ENCODE measurements at regions not wholly inside any gene's neighbourhood (a gene's known extent, or its start where the extent isn't known, plus 50 kb on each side); places are given as distances from the start of the nearest gene placed in this dataset.
"Not testable (repeated sequence)": the region's sequence is repeated elsewhere in the genome, so short reads cannot be mapped to it uniquely, and the experiment has no call there.

DNA sequence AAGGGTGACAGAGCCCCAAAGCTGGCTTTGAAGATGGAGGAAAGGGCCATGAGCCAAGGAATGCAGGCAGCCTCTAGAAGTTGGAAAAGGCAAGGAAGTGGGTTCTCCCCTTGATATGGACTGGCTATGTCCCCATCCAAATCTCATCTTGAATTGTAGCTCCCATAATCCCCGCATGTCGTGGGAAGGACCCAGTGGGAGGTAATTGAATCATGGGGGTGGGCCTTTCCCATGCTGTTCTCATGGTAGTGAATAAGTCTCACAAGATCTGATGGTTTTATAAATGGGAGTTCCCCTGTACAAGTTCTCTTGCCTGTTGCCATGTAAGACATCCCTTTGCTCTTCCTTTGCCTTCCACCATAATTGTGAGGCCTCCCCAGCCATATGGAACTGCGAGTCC lies 65.0 kb upstream of the NANOS1 start:
- not testable (repeated sequence) for H3K4me3 Mint-ChIP-seq; H3K36me3 Mint-ChIP-seq (ENCODE audit: low read depth); H3K27me3 Mint-ChIP-seq (ENCODE audit: low read depth); H3K27ac Mint-ChIP-seq; H3K4me1 Mint-ChIP-seq (ENCODE audit: low read depth); H3K9me3 Mint-ChIP-seq

DNA sequence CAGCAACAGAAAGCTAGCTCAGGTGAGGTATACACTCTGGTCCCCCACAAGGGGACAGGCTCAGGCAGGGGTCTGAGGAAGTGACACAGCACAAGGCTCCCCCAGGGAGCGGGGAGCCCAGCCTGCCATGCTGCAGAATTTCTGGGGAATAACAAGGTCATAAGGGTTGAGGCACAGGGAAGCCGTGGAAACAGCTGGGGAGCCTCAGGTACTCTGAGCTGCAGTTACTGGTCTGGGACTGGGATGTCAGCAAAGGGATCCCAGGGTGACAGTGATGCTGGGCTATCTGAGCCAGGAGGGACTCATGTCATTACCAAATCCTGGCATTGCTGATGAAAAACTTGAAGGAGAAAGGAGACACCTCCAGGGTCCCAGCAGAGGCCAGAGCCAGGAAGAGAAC lies 64.4 kb upstream of the NANOS1 start:
- Mint-ChIP-seq H3K27ac (no peak overlapping the region), H3K9me3 (no peaks in the 10 kb centered on the region), H3K36me3 (ENCODE audit: low read depth) (no peaks in the 10 kb centered on the region)

DNA sequence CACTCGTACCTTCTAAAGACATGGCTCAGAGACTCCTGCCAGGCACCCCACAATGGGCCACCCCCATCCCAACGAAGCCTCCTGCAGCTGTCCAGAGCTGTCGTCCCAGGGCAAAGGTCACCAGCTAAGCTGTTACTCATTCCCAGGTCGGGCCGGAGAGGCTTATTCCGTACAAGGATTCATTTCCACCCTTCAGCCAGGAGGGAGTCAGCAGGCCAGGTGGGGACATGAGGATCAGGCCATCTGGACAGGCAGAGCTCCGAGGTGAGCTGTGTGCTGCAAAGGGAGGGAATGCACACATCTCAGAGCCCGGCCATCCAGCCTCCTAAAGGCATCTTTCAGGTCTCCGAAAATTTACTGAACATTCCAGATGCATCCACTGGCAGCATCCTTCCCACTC lies 63.9 kb upstream of the NANOS1 start:
- H3K4me3 Mint-ChIP-seq: no peak overlapping the region
- H3K36me3 Mint-ChIP-seq (ENCODE audit: low read depth): no peaks in the 10 kb centered on the region
- H3K27me3 Mint-ChIP-seq (ENCODE audit: low read depth): no peaks in the 10 kb centered on the region
- H3K27ac Mint-ChIP-seq: no peak overlapping the region
- H3K9me3 Mint-ChIP-seq: no peaks in the 10 kb centered on the region
- H3K4me1 Mint-ChIP-seq (ENCODE audit: low read depth): no peaks in the 10 kb centered on the region

More for the DNA sequence above, 64.4 kb upstream of the NANOS1 start:
- Mint-ChIP-seq H3K4me3 (no peak overlapping the region), H3K27me3 (ENCODE audit: low read depth) (no peaks in the 10 kb centered on the region), H3K4me1 (ENCODE audit: low read depth) (no peaks in the 10 kb centered on the region)

DNA sequence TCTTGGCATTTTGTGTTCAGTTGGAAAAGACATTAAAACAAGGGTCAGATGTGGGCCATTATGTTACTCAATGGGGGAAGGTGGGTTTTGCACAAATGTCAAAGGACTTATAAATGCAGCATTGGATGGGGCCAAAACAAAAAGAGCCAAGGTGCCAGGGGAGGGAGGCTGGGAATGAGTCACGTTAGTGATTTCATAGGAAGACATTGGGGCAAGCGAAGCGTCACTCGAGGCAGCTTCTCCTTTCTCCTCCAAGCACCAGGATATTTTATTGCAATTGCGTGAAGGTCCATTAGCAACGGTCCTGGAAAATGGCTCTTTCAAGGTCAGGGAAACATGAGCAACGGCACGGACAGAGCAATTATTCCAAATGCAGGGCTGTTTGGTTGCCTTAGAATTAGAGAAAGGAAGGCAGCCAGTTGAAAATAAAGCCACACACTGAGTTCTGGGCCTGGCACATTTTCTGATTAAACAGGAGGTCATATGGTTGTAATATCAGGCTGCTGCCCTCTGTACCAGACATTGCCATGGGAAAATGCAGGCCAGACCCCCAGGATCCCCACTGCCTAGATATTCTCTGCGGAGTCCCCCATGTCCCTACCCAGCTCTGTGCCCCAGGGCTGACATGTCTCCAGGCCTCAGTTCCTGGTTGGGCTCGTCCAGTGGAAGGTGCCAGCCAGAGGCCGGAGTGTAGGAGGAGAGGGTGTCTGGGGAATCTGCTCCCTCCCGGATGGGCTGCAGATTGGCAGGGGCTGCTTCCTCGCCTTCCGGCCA lies 63.3 kb upstream of the NANOS1 start:
- Mint-ChIP-seq H3K4me1 (ENCODE audit: low read depth) (no peaks in the 10 kb centered on the region), H3K36me3 (ENCODE audit: low read depth) (no peaks in the 10 kb centered on the region), H3K4me3 (no peak overlapping the region), H3K9me3 (no peaks in the 10 kb centered on the region), H3K27me3 (ENCODE audit: low read depth) (peaks cover 6% of the 10 kb centered on the region), H3K27ac (no peak overlapping the region)

DNA sequence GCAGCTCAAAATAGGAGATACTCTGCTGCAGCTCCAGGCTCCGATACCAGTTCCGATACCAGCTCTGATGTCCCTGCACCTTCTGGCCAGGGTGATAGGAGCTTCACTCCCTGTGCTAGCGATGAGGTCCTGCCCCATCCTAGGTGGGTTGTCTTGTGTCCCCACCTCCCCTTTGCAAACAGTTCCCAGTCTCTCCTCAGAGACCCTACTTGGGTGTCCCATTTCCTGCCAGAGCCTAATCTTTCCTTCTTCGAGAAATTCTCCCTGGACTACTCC lies 62.7 kb upstream of the NANOS1 start:
- peaks cover 9% of the 10 kb centered on the region for H3K27me3 Mint-ChIP-seq (ENCODE audit: low read depth)

DNA sequence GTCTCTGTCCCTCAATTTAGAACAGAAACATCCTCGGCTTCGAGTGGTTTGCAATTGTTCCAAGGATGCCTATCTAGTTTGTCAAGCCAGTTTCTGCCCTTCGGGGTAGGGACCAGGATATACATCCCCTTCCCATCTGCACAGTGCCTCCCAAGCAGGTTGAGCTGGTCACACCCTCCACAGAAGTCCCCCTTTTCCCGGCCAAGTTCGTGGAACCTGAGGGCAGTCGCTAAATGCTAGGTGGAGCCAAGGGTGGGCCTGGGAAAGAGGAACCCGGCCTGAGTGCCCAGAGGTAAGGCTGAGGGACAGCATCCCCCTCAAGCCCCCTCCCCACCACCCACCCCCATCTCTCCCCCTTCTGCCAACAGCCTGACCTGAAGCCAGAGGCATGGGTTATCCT lies 62.4 kb upstream of the NANOS1 start:
- Mint-ChIP-seq H3K4me3 (no peak overlapping the region), H3K4me1 (ENCODE audit: low read depth) (no peaks in the 10 kb centered on the region), H3K9me3 (no peaks in the 10 kb centered on the region), H3K27me3 (ENCODE audit: low read depth) (peaks cover 12% of the 10 kb centered on the region), H3K36me3 (ENCODE audit: low read depth) (no peaks in the 10 kb centered on the region), H3K27ac (no peak overlapping the region)

More for the DNA sequence above, 62.7 kb upstream of the NANOS1 start:
- H3K36me3 Mint-ChIP-seq (ENCODE audit: low read depth): no peaks in the 10 kb centered on the region
- H3K4me1 Mint-ChIP-seq (ENCODE audit: low read depth): no peaks in the 10 kb centered on the region
- no peaks in the 10 kb centered on the region for H3K9me3 Mint-ChIP-seq
- H3K4me3 Mint-ChIP-seq: no peak overlapping the region
- H3K27ac Mint-ChIP-seq: no peak overlapping the region

DNA sequence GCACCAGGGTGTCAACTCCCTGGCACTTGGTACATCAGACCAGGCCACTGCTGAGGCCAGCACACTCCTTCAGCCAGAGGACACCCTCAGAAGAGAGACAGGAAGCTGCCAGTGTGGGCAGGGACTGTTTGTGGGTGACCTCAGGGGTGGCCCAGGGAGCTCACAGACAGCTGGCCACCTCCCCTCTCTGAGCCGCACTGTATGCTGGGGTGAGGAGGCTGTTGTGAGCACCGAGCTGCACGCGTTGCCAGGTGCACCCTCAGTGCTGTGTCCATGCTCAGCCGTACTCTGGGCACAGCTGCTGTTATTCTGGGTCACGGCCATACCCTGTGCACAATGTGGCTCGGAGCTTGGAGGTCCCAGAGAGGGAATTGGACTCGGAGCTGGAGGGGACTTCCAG lies 61.5 kb upstream of the NANOS1 start:
- H3K4me1 Mint-ChIP-seq (ENCODE audit: low read depth): no peaks in the 10 kb centered on the region
- no peak overlapping the region for H3K27ac Mint-ChIP-seq
- H3K4me3 Mint-ChIP-seq: no peak overlapping the region
- H3K36me3 Mint-ChIP-seq (ENCODE audit: low read depth): no peaks in the 10 kb centered on the region
- no peaks in the 10 kb centered on the region for H3K9me3 Mint-ChIP-seq
- peaks cover 13% of the 10 kb centered on the region for H3K27me3 Mint-ChIP-seq (ENCODE audit: low read depth)

DNA sequence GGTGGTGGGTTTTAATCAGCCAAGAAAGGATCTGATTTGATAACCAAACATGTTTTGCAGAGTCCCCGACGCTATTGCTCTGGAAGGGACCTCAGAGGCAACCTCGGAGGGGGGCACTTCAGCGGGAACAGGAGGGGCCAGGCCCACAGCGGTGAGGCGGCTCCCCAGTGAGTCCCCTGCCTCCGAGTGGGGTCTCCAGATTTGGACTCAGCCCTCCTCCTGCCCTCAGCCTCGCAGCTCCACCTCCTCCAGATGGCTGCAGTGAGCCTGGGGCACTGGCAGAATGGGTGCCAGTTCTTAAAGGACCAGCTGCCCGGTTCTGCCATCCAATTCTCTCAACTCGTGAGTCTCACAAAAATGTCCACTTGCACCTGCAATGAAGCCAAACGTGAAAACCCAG lies 61.0 kb upstream of the NANOS1 start:
- H3K36me3 Mint-ChIP-seq (ENCODE audit: low read depth): no peaks in the 10 kb centered on the region
- H3K27me3 Mint-ChIP-seq (ENCODE audit: low read depth): peaks cover 15% of the 10 kb centered on the region
- no peak overlapping the region for H3K27ac Mint-ChIP-seq
- no peak overlapping the region for H3K4me3 Mint-ChIP-seq
- peaks cover 1% of the 10 kb centered on the region for H3K9me3 Mint-ChIP-seq
- no peaks in the 10 kb centered on the region for H3K4me1 Mint-ChIP-seq (ENCODE audit: low read depth)

DNA sequence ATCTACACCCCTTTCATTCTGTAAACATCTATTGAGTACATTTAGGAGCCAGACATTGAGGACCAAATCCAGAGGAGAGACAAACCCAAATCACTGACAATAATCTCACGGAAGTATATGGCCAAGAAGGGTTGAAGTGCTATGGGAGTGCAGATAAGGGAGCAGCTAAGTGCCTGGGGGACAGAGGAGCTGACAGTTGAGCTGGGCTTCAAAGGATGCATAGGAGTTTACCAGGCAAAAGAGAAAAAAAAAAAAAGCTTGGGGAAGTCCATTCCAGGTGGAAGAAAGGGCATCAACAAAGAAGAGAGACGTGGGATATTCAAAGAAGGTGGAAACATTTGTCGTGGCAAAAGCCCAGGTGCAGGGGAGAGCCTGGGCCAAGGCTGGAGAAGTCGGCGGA lies 60.5 kb upstream of the NANOS1 start:
- Mint-ChIP-seq H3K36me3 (ENCODE audit: low read depth) (no peaks in the 10 kb centered on the region), H3K4me1 (ENCODE audit: low read depth) (no peaks in the 10 kb centered on the region), H3K9me3 (peaks cover 4% of the 10 kb centered on the region), H3K27me3 (ENCODE audit: low read depth) (peaks cover 18% of the 10 kb centered on the region), H3K4me3 (no peak overlapping the region), H3K27ac (no peak overlapping the region)

DNA sequence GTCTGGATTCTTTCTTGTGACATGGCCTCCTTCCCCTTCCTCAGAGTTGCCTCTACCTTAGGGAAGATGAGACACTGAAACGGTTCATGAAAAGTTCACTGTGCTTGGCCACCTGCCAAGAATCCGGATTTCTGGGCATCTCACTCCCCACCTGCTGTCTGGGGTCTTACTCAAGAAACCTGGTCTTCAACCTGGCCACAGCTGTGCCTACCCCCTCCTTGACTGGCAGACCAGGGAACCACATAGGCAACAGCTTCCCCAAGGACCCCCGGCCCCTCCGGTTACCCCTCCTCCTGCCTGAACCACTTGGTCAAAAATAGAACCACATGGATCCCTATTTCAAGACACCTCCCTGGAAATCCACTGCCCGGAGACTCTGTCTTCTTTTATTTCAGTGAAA lies 58.7 kb upstream of the NANOS1 start:
- Mint-ChIP-seq H3K27me3 (ENCODE audit: low read depth) (peaks cover 18% of the 10 kb centered on the region), H3K27ac (no peak overlapping the region), H3K4me3 (no peak overlapping the region), H3K36me3 (ENCODE audit: low read depth) (no peaks in the 10 kb centered on the region), H3K4me1 (ENCODE audit: low read depth) (no peaks in the 10 kb centered on the region), H3K9me3 (peaks cover 4% of the 10 kb centered on the region)

DNA sequence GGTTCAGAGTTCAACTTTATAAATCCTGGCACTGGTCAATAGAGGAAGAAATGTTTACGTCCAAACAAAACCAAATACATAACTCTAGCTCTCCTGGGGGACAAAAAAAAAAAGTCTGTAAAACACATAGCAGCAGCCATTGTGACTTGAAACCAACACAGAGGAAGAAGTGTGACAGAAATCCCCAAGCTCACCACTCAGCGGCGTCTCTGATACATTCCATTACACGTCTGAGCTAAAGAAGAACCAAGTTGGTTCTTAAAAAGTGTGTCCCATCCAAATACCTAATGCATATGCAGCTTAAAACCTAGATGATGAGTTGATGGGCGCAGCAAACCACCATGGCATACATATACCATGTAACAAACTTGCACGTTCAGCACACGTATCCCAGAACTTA lies 58.3 kb upstream of the NANOS1 start:
- Mint-ChIP-seq H3K4me3 (no peak overlapping the region), H3K27ac (no peak overlapping the region), H3K27me3 (ENCODE audit: low read depth) (peaks cover 18% of the 10 kb centered on the region), H3K4me1 (ENCODE audit: low read depth) (no peaks in the 10 kb centered on the region), H3K9me3 (peaks cover 4% of the 10 kb centered on the region), H3K36me3 (ENCODE audit: low read depth) (no peaks in the 10 kb centered on the region)

DNA sequence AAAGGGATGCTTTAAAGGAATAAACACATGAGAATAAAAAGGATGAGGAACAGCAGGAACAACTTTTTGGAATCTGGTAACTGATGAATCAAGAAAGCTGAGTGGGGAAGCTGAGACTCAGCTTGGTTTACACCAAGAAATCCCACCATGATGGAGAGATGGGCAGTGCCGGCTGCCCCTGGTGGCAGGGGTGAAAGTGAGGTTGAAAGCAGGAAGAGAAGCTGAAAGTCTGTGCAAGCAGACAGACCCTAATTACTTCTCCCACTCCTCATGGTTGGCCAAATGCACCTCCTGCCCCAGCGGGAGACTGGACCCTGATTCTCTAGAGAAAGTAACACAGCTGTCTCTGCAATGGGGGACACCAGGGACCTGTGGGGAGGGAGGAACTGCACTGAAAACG lies 57.6 kb upstream of the NANOS1 start:
- Mint-ChIP-seq H3K27ac (no peak overlapping the region), H3K4me3 (no peak overlapping the region), H3K9me3 (peaks cover 4% of the 10 kb centered on the region), H3K4me1 (ENCODE audit: low read depth) (no peaks in the 10 kb centered on the region), H3K27me3 (ENCODE audit: low read depth) (peaks cover 18% of the 10 kb centered on the region), H3K36me3 (ENCODE audit: low read depth) (no peaks in the 10 kb centered on the region)

DNA sequence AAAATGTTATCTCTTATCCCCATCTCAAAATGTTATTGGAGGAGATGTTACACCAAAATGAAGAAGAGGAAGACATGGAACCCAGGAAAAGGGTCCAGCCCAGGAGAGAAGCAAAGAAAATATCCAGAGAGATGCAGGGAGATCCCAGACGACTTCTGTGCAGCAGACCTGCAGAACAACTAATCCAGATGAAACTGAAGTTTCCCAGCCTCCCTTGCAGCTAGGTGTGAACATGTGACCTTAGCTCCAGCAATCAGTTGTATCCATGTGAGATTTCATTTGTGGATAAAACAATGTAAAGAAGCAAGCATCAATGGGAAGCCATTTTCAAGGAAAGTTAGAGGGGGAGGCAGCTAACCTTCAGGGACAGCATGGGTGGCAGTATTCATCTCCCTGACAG lies 55.8 kb upstream of the NANOS1 start:
- Mint-ChIP-seq H3K36me3 (ENCODE audit: low read depth) (no peaks in the 10 kb centered on the region), H3K27me3 (ENCODE audit: low read depth) (peaks cover 18% of the 10 kb centered on the region), H3K27ac (no peak overlapping the region), H3K4me1 (ENCODE audit: low read depth) (no peaks in the 10 kb centered on the region), H3K9me3 (peaks cover 4% of the 10 kb centered on the region), H3K4me3 (no peak overlapping the region)

DNA sequence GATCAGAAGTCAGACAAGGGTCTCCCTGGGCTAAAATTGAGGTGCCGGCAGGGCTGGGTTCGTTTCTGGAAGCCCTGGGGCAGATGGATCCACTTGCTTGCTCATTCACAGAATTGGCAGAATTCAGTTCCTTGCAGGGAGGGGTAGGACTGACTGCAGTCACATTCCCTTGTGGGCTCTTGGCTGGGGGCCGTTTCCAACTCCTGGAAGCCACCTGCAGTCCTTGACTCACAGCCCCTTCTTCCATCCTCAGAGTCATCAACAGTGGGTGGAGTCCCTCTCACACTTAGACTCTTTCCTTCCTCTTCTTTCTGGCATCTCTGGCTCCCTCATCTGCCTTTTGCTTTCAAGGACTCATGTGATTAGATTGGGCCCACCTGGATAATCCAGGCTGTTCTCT lies 54.6 kb upstream of the NANOS1 start:
- Mint-ChIP-seq H3K27ac (no peak overlapping the region), H3K4me1 (ENCODE audit: low read depth) (no peaks in the 10 kb centered on the region), H3K4me3 (no peak overlapping the region), H3K27me3 (ENCODE audit: low read depth) (peaks cover 18% of the 10 kb centered on the region), H3K9me3 (peaks cover 4% of the 10 kb centered on the region), H3K36me3 (ENCODE audit: low read depth) (no peaks in the 10 kb centered on the region)

DNA sequence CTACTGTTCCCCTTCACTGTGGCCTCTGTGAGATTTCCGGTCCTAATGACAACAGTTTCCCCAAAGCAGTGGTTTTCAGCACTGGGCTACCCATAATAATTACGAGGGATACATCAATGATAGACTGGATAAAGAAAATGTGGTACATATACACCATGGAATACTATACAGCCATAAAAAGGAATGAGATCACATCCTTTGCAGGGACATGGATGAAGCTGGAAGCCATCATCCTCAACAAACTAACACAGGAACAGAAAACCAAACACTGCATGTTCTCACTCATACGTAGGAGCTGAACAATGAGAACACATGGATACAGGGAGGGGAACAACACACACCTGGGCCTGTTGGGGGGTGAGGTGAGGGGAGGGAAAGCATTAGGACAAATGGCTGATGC lies 53.3 kb upstream of the NANOS1 start:
- not testable (repeated sequence) for H3K9me3 Mint-ChIP-seq; H3K36me3 Mint-ChIP-seq (ENCODE audit: low read depth); H3K4me3 Mint-ChIP-seq; H3K27ac Mint-ChIP-seq; H3K4me1 Mint-ChIP-seq (ENCODE audit: low read depth)
- H3K27me3 Mint-ChIP-seq (ENCODE audit: low read depth): peaks cover 13% of the 10 kb centered on the region

DNA sequence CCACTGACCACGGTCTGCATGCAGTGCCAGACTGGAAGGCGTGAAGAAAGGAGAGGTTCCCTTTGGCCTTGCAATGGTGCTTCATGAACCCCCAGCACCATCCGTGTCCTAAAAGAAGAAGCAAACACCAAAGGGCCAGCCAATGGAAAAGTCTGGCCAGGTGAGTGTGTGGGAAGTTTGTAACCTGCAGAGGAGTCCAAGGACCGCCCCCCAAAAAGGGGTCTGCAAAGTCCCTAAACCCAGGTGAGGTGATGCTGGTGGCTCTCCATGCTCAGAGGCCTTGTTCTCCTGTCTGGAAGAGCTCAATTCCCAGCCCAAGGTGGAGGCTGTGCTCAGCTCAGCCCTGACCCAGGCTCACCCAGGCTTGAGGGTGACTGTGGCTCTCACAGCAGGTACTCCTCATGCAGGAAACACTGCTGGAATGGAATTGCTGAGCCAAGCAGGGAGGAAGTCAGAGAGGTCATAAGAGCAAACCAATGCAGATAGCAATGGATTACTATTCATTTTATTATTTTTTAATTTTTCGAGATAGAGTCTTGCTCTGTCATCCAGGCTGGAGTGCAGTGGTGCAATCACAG lies 52.4 kb upstream of the NANOS1 start:
- H3K27ac Mint-ChIP-seq: no peak overlapping the region
- peaks cover 4% of the 10 kb centered on the region for H3K9me3 Mint-ChIP-seq
- H3K27me3 Mint-ChIP-seq (ENCODE audit: low read depth): peaks cover 6% of the 10 kb centered on the region
- H3K4me1 Mint-ChIP-seq (ENCODE audit: low read depth): no peaks in the 10 kb centered on the region
- no peak overlapping the region for H3K4me3 Mint-ChIP-seq
- H3K36me3 Mint-ChIP-seq (ENCODE audit: low read depth): no peaks in the 10 kb centered on the region
